ENCODE measurements at regions not wholly inside any gene's neighbourhood (a gene's known extent, or its start where the extent isn't known, plus 50 kb on each side); places are given as distances from the start of the nearest gene placed in this dataset.

DNA sequence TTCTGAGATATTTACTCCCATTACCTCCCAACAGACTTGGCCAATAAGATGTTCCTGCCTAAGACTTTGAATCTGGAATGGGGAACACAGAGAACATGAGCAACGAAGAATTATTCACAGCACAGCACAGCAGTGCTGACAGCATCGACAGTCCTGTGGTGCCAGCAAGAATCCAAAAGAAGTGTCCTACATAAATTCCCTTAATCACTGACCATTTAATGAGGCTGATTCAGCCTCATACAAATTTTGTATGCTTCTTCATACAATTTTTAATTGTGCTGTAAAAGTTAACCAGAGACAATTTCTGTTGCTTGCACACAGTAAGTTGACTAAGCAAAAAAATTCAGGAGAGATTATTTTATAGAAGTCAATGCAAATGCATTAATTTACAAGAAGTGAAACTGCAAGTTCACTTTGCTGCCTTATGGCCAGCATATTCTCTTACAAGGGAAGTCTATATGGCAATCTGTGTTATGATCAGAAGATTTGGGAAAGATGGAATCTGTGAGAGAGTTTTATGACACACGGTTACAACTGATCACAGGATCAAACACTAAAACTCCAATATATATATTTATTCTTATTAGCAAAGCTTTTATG lies 855.9 kb downstream of the LTN1 start:
- H3K36me3 ChIP-seq = no peaks in the 10 kb centered on the region
- TF ChIP-seq, protein P1, sequence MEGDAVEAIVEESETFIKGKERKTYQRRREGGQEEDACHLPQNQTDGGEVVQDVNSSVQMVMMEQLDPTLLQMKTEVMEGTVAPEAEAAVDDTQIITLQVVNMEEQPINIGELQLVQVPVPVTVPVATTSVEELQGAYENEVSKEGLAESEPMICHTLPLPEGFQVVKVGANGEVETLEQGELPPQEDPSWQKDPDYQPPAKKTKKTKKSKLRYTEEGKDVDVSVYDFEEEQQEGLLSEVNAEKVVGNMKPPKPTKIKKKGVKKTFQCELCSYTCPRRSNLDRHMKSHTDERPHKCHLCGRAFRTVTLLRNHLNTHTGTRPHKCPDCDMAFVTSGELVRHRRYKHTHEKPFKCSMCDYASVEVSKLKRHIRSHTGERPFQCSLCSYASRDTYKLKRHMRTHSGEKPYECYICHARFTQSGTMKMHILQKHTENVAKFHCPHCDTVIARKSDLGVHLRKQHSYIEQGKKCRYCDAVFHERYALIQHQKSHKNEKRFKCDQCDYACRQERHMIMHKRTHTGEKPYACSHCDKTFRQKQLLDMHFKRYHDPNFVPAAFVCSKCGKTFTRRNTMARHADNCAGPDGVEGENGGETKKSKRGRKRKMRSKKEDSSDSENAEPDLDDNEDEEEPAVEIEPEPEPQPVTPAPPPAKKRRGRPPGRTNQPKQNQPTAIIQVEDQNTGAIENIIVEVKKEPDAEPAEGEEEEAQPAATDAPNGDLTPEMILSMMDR (IDR thresholded peaks at IDR 0.05) = no peak
- no peak for DNase-seq (ENCODE audit: low spot score)
- no peaks in the 10 kb centered on the region for H3K9me3 ChIP-seq
- no peak overlapping the region for H3K27ac ChIP-seq
- H3K4me1 ChIP-seq (ENCODE audit: control insufficient read depth in 1 of 2, low read depth in 2 of 2) = no peaks in the 10 kb centered on the region
- H3K27me3 ChIP-seq (replicated peaks; ENCODE audit: insufficient read depth) = no peaks in the 10 kb centered on the region
- H3K4me3 ChIP-seq = no peak overlapping the region
- no peak for ATAC-seq (ENCODE audit: insufficient number of reproducible peaks, low FRiP score, low read depth)

DNA sequence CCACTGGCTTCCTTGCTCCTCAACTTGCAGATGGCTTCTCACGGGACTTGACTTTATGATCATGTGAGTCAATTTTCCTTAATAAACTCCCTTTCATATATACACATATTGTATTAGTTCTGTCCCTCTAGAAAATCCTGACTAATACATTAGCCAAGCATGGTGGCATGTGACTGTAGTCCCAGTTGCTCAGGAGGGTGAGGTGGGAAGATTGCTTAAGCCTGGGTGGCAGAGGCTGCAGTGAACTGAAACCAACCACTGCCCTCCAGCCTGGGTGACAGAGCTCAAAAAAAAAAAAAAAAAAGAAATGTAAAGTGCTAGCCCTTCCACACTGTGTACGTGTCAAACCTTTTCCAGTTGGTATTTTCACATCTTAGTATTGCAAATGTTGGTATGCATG lies 857.0 kb downstream of the LTN1 start:
- Histone ChIP-seq H3K4me1 (ENCODE audit: control insufficient read depth in 1 of 2, low read depth in 2 of 2) (no peaks in the 10 kb centered on the region), H3K9me3 (peaks cover 6% of the 10 kb centered on the region), H3K27ac (no peak overlapping the region), H3K4me3 (no peak overlapping the region), H3K27me3 (replicated peaks; ENCODE audit: insufficient read depth) (no peaks in the 10 kb centered on the region), H3K36me3 (no peaks in the 10 kb centered on the region)
- ATAC-seq (ENCODE audit: insufficient number of reproducible peaks, low FRiP score, low read depth) (no peak), DNase-seq (ENCODE audit: low spot score) (no peak)
- TF ChIP-seq, protein P1 (IDR thresholded peaks at IDR 0.05) = no peak

DNA sequence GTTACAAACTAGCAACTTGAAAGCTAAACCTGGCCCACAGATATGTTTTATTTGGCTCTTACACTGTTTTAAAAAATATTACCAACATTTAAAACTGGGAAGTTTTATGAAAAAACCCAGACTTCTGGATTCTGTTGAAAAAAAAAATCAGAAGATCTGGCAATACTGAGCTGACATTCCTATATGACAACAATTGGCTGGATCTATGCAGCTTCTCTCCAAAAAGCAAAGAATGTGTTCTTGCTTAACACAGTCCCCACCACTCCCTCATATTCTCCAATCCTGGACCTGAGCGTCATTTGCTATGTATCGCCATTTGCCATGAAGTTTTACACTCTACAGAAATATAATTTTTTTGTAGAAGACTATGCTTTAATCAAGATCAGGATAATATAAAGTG lies 859.6 kb downstream of the LTN1 start:
- no peaks in the 10 kb centered on the region for H3K4me1 ChIP-seq (ENCODE audit: control insufficient read depth in 1 of 2, low read depth in 2 of 2)
- no peak for ATAC-seq (ENCODE audit: insufficient number of reproducible peaks, low FRiP score, low read depth)
- no peak overlapping the region for H3K4me3 ChIP-seq
- no peaks in the 10 kb centered on the region for H3K27me3 ChIP-seq (replicated peaks; ENCODE audit: insufficient read depth)
- no peak overlapping the region for H3K27ac ChIP-seq
- TF ChIP-seq, protein P1 (IDR thresholded peaks at IDR 0.05) = no peak
- H3K9me3 ChIP-seq = peaks cover 6% of the 10 kb centered on the region
- no peaks in the 10 kb centered on the region for H3K36me3 ChIP-seq
- DNase-seq (ENCODE audit: low spot score) = no peak

DNA sequence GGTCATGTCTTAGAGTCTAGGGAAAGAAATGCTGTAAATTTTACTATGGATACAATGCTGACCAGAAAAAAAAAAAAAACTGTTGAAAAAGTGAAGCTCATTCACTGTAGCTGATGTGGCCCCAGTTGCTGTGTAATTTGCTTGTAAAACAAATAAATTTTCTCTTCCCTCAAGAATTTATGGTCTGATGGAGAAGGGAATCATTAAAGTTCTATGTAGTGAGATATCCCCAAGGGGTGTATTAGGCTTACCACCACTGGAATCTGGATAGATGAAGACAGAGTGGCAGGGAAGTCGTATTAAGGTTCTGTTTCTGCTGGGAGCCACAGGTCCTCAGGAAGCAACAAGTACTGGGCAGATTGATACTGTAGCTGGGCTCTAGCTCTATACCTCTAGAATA lies 860.0 kb downstream of the LTN1 start:
- no peaks in the 10 kb centered on the region for H3K27me3 ChIP-seq (replicated peaks; ENCODE audit: insufficient read depth)
- no peaks in the 10 kb centered on the region for H3K36me3 ChIP-seq
- TF ChIP-seq, protein P1 (IDR thresholded peaks at IDR 0.05) = no peak
- ATAC-seq (ENCODE audit: insufficient number of reproducible peaks, low FRiP score, low read depth) = no peak
- no peak overlapping the region for H3K27ac ChIP-seq
- DNase-seq (ENCODE audit: low spot score) = no peak
- no peaks in the 10 kb centered on the region for H3K4me1 ChIP-seq (ENCODE audit: control insufficient read depth in 1 of 2, low read depth in 2 of 2)
- H3K4me3 ChIP-seq = no peak overlapping the region
- peaks cover 6% of the 10 kb centered on the region for H3K9me3 ChIP-seq

DNA sequence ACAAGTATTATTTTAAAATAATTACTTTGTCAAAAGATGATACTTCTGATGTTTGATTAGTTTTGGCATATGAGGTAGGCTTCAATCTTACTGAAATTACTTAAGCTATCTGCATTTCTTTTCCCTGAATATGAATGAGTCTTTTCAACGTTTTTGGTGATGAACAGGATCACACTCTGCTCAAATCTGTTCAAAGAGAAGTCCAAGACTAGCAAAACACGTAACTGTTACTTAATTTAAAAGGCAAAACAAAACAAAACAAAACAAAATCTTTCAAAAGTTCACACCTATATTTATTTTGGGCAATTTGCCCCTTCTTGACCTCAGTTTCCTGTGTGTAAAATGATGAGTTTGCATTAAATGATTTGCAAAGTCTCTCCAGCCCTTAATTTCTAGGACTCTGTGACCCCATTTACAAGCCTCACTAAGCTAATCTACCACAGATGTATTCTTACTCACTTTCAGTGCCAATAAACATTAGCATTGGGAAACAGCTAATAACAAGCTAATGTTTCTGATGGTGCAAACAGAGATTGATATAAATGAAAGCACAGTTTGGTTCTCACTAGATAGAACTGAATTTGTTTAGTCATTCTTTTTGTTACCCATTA lies 865.4 kb downstream of the LTN1 start:
- DNase-seq (ENCODE audit: low spot score) (no peak), ATAC-seq (ENCODE audit: insufficient number of reproducible peaks, low FRiP score, low read depth) (no peak)
- Histone ChIP-seq H3K9me3 (peaks cover 6% of the 10 kb centered on the region), H3K4me3 (no peak overlapping the region), H3K27ac (peak overlapping the region; percentile 8 to 23), H3K36me3 (no peaks in the 10 kb centered on the region), H3K27me3 (replicated peaks; ENCODE audit: insufficient read depth) (no peaks in the 10 kb centered on the region), H3K4me1 (ENCODE audit: control insufficient read depth in 1 of 2, low read depth in 2 of 2) (peaks cover 13% of the 10 kb centered on the region in 2 donors)
- TF ChIP-seq, protein P1 (IDR thresholded peaks at IDR 0.05) = no peak

Measured in thoracic aorta (tissue), 2 donors.